ENCODE measurements at regions not wholly inside any gene's neighbourhood (a gene's known extent, or its start where the extent isn't known, plus 50 kb on each side); places are given as distances from the start of the nearest gene placed in this dataset.

- H4K91ac ChIP-seq (ENCODE audit: insufficient read depth, low read depth, low read length) = no peak overlapping the region
- no TSS peak for BruUV-seq (replicated peaks)
- no peak overlapping the region for H2BK15ac ChIP-seq (ENCODE audit: low read depth, low read length)
- no peak overlapping the region for H3K14ac ChIP-seq (replicated peaks; ENCODE audit: low read depth, low read length)
- dilution Hi-C loops (cut with HindIII; ENCODE audit: low sequenced_read_pairs, unreplicated experiment) (no loop called here), in situ Hi-C loops (cut with MboI; ENCODE audit: low sequenced_read_pairs) (no loop called here), intact Hi-C loops (cut with micrococcal nuclease) (no loop called here)
- no peak for TF ChIP-seq RCOR1 (IDR thresholded peaks at IDR 0.05; ENCODE audit: insufficient replicate concordance, low read length)
- TF ChIP-seq NFE2L2 (IDR thresholded peaks at IDR 0.05; ENCODE audit: low read depth, low read length) = no peak
- TF ChIP-seq POLR2A (IDR thresholded peaks at IDR 0.05; ENCODE audit: low read depth, low read length) = no peak
- no peak for TF ChIP-seq CTCF (conservative IDR thresholded peaks at IDR 0.05; ENCODE audit: low read depth, low read length)
- no peak for TF ChIP-seq MAFK (IDR thresholded peaks at IDR 0.05; ENCODE audit: low read depth, low read length)
- TF ChIP-seq MAZ (IDR thresholded peaks at IDR 0.05; ENCODE audit: borderline replicate concordance, low read depth, low read length) = no peak
- no peak for TF ChIP-seq CHD1 (IDR thresholded peaks at IDR 0.05; ENCODE audit: low read depth, low read length)
- no peak for TF ChIP-seq USF2 (IDR thresholded peaks at IDR 0.05; ENCODE audit: low read depth, low read length)
- no peak for TF ChIP-seq BHLHE40 (IDR thresholded peaks at IDR 0.05; ENCODE audit: low read depth, low read length)
- no peak for TF ChIP-seq CEBPB (IDR thresholded peaks at IDR 0.05; ENCODE audit: low read depth, low read length)
- no peaks in the 10 kb centered on the region for H4K20me1 ChIP-seq (ENCODE audit: insufficient read depth, low read length)
- no peak overlapping the region for H4K5ac ChIP-seq (ENCODE audit: low read depth, low read length)
- ATAC-seq (ENCODE audit: low read depth) = no peak
- POLR2A ChIA-PET (ENCODE audit: unreplicated experiment) = no interaction called here
- H2AK5ac ChIP-seq (ENCODE audit: low read depth, low read length) = no peak overlapping the region
- no peak overlapping the region for H2BK5ac ChIP-seq (ENCODE audit: low read depth, low read length, poor library complexity, severe bottlenecking)
- WGBS, 2 experiments (ENCODE audit: extremely low coverage in 2 of 2, insufficient read length in 1 of 2) = no CpG with 5 or more reads among the region's 8 CpGs
- H2BK20ac ChIP-seq (ENCODE audit: low read depth, low read length) = no peak overlapping the region
- no peak overlapping the region for H3K27ac ChIP-seq (ENCODE audit: insufficient read depth, low read length)
- H3K4me3 ChIP-seq (ENCODE audit: insufficient read depth, low read depth, low read length) = no peak overlapping the region
- no peaks in the 10 kb centered on the region for H3K27me3 ChIP-seq (ENCODE audit: control insufficient read depth, insufficient read depth, low read length)
- H3K23ac ChIP-seq (ENCODE audit: low read depth, low read length) = no peak overlapping the region
- H3K79me1 ChIP-seq (ENCODE audit: low read depth in 1 of 2, low read length in 2 of 2) = no peaks in the 10 kb centered on the region
- H3K36me3 ChIP-seq (ENCODE audit: control insufficient read depth, insufficient read depth, low read length) = no peaks in the 10 kb centered on the region
- H3K56ac ChIP-seq (ENCODE audit: extremely low read depth, insufficient read depth, low read length) = no peak overlapping the region
- H2AK9ac ChIP-seq (replicated peaks; ENCODE audit: low read depth, low read length, poor library complexity) = no peak overlapping the region
- H3K9me1 ChIP-seq (ENCODE audit: insufficient read depth, low read length) = no peaks in the 10 kb centered on the region
- 0 out of 2 replicates have a peak, but pooled peaks cover 2% of the 10 kb centered on the region for H3K9me3 ChIP-seq (ENCODE audit: control insufficient read depth, insufficient read depth, low read length)
- H3K4me2 ChIP-seq (ENCODE audit: low read depth, low read length) = no peak overlapping the region
- H3K4ac ChIP-seq (ENCODE audit: low read depth, low read length) = no peak overlapping the region
- CTCF ChIA-PET = no interaction called here
- H4K8ac ChIP-seq (ENCODE audit: low read depth in 2 of 2, low read length in 2 of 2) = no peak overlapping the region
- H3K9ac ChIP-seq (ENCODE audit: low read depth, low read length) = no peak overlapping the region
- H3K18ac ChIP-seq (ENCODE audit: low read depth, low read length) = no peak overlapping the region
- H3K4me1 ChIP-seq (ENCODE audit: control insufficient read depth, insufficient read depth, low read length) = no peaks in the 10 kb centered on the region; the same call in 1 of the 2 replicates
- no peak overlapping the region for H2AFZ ChIP-seq (replicated peaks; ENCODE audit: low read length, poor library complexity)
- no peak for DNase-seq
- H2BK120ac ChIP-seq (ENCODE audit: low read depth, low read length) = no peak overlapping the region
Observed at GRCh38 chr2:221893501-221893900, 321.4 kb upstream of the EPHA4 start.
